HEK293T (cell line): ENCODE measurements at regions not wholly inside any gene's neighbourhood (a gene's known extent, or its start where the extent isn't known, plus 50 kb on each side); places are given as distances from the start of the nearest gene placed in this dataset.

Experiments used
- CTCF ChIA-PET: fragments of 350-600 bp; formaldehyde crosslinking; extraction: SDS; loops from one replicate; lab custom pipeline; 2021; ENCODE audit warnings: antibody characterized with exemption, inconsistent platforms; lab: Yijun Ruan, JAX
- POLR2A ChIA-PET: fragments of 350-600 bp; formaldehyde crosslinking; extraction: SDS; loops from one replicate; lab custom pipeline; 2020; ENCODE audit warnings: antibody characterized with exemption, inconsistent platforms; lab: Yijun Ruan, JAX
- DNase-seq: peaks from one replicate; pipeline ENCODE4 v3.0.0; 2012; ENCODE audit warnings: mixed read lengths; ENCODE audit errors: extremely low spot score
- ARNT ChIP-seq: fragments of 450-650 bp; IDR thresholded peaks from 2 replicates; pipeline ENCODE4 v1.6.1; 2017; ENCODE audit warnings: mild to moderate bottlenecking
- BHLHE40 ChIP-seq: fragments of 450-650 bp; IDR thresholded peaks from 2 replicates; pipeline ENCODE4 v1.6.1; 2016; ENCODE audit warnings: mild to moderate bottlenecking, moderate library complexity, borderline replicate concordance
- CTBP1 ChIP-seq: fragments of 450-650 bp; IDR thresholded peaks from 2 replicates; pipeline ENCODE4 v1.6.1; 2016; ENCODE audit warnings: borderline replicate concordance
- ELF4 ChIP-seq: fragments of 450-650 bp; IDR thresholded peaks from 2 replicates; pipeline ENCODE4 v1.6.1; 2017; ENCODE audit warnings: antibody characterized with exemption
- FOXA1 ChIP-seq: fragments of 450-650 bp; IDR thresholded peaks from 2 replicates; pipeline ENCODE4 v1.6.1; 2016; ENCODE audit warnings: mild to moderate bottlenecking
- FOXK2 ChIP-seq: fragments of 450-650 bp; IDR thresholded peaks from 2 replicates; pipeline ENCODE4 v1.6.1; 2016; ENCODE audit warnings: mild to moderate bottlenecking
- FOXM1 ChIP-seq: fragments of 450-650 bp; IDR thresholded peaks from 2 replicates; pipeline ENCODE4 v1.6.1; 2017; ENCODE audit warnings: mild to moderate bottlenecking, borderline replicate concordance
- HDGF ChIP-seq: fragments of 450-650 bp; IDR thresholded peaks from 2 replicates; pipeline ENCODE4 v1.6.1; 2017; ENCODE audit warnings: antibody characterized with exemption, borderline replicate concordance
- L3MBTL2 ChIP-seq: fragments of 450-650 bp; conservative IDR thresholded peaks from 2 replicates; pipeline ENCODE4 v1.6.1; 2016; ENCODE audit warnings: mild to moderate bottlenecking
- LEF1 ChIP-seq: fragments of 450-650 bp; IDR thresholded peaks from 2 replicates; pipeline ENCODE4 v1.6.1; 2017; ENCODE audit warnings: mild to moderate bottlenecking, borderline replicate concordance
- NFRKB ChIP-seq: fragments of 450-650 bp; IDR thresholded peaks from 2 replicates; pipeline ENCODE4 v1.6.1; 2016; ENCODE audit warnings: mild to moderate bottlenecking, moderate library complexity
- SP1 ChIP-seq: fragments of 450-650 bp; IDR thresholded peaks from 2 replicates; pipeline ENCODE4 v1.6.1; 2017
- SUZ12 ChIP-seq: fragments of 450-650 bp; IDR thresholded peaks from 2 replicates; pipeline ENCODE4 v1.6.1; 2016; ENCODE audit warnings: mild to moderate bottlenecking
- TARDBP ChIP-seq: fragments of 450-650 bp; IDR thresholded peaks from 2 replicates; pipeline ENCODE4 v1.6.1; 2016
- ZNF384 ChIP-seq: fragments of 450-650 bp; IDR thresholded peaks from 2 replicates; pipeline ENCODE4 v1.6.1; 2016
- TF ChIP-seq, protein P1 (sequence below): fragments of 450-650 bp; IDR thresholded peaks from 2 replicates; pipeline ENCODE4 v1.6.1; 2016

DNA sequence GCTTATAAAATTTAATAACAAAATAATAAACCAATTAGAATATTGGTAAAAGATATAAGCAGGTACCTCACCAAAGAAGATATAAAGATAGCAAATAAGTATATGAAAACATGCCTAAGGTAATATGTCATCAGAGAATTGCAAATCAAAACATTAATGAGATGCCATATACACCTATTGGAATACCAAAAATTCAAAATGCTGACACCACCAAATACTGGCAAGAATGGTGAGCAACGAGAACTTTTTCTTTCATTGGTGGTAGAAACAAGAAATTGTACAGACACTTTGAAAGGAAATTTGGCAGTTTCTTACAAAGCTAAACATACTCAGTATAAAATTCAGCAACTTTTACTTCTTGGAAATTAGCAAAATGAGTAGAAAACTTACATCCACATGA is 346.9 kb upstream of the ROBO1 start:
- no peak for DNase-seq
- TF ChIP-seq SUZ12 = no peak
- no peak for TF ChIP-seq CTBP1
- no peak for TF ChIP-seq FOXA1
- no peak for TF ChIP-seq HDGF
- TF ChIP-seq L3MBTL2 = no peak
- no peak for TF ChIP-seq FOXM1
- ChIA-PET POLR2A (no interaction called here), CTCF (no interaction called here)

DNA sequence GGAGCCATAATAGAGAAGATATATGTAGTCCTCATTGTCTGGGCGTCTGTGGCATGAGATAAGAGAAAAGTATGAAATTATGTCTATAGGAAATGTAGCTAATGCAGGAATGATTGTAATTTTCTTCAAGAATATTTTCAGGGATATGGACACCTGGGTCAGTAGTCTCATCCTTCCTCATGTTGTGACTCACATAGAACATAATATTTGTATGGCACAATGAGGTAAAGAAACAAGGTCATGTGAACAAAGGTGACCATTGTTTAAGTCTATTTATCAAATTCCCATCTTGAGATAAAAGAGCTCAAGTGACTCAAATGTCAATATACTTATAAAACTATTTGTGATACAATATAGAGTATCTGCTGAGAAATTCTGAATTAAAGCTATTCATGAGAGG is 345.5 kb upstream of the ROBO1 start:
- DNase-seq = no peak
- POLR2A ChIA-PET = no interaction called here
- TF ChIP-seq NFRKB (no peak), ZNF384 (no peak)
- TF ChIP-seq, protein P1, sequence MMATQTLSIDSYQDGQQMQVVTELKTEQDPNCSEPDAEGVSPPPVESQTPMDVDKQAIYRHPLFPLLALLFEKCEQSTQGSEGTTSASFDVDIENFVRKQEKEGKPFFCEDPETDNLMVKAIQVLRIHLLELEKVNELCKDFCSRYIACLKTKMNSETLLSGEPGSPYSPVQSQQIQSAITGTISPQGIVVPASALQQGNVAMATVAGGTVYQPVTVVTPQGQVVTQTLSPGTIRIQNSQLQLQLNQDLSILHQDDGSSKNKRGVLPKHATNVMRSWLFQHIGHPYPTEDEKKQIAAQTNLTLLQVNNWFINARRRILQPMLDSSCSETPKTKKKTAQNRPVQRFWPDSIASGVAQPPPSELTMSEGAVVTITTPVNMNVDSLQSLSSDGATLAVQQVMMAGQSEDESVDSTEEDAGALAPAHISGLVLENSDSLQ = no peak
- CTCF ChIA-PET = no interaction called here

DNA sequence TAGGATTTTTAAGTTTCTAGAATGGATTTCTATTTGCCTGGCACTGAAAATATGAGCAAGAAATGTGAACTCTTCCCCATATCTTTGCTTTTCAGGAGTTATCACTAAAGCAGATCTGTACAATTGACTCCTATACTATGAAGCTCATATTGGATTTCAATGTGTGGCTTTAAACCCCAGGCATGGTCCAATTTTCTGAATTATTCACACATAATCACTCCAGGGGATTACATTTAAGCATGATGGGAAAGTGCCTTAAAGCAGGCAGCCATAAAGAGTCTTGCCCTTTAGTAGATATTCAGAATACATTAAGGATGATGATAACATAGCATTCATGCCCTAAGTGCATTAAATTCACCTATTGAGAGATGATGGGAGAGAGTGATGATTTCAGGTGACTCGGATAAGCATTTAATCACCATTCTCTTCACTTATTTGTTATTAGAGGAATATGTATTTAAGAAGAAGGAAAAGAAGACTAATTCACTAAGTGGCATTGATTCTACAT is 331.8 kb upstream of the ROBO1 start:
- DNase-seq = no peak
- ChIA-PET CTCF (no interaction called here), POLR2A (no interaction called here)
- TF ChIP-seq L3MBTL2 (no peak), SP1 (no peak), LEF1 (no peak), FOXM1 (no peak), SUZ12 (no peak), TARDBP (no peak), FOXK2 (no peak), FOXA1 (no peak), ZNF384 (no peak), NFRKB (no peak), ELF4 (no peak)
- TF ChIP-seq, protein P1 = no peak

DNA sequence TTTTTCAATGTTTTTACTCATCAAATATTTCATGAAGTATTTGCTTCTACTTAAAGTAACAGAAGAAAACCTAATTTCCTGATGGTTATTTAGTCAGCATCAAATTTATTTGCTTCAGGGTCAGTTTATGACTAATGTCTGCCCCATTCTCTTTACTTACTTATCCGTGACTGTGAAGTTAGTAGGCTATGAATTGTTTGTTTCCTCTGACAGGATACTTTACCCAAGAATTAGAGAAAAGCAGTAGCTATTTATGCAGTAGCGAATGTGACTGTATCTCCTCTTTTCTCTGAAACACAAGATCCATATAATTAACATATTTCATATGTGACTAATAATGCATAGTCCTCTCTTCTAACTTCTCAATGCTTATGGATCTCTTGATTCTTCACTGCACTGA is 329.9 kb upstream of the ROBO1 start:
- POLR2A ChIA-PET = no interaction called here
- TF ChIP-seq NFRKB (no peak), ZNF384 (no peak), ELF4 (no peak), SP1 (no peak)
- TF ChIP-seq, protein P1 = no peak
- no peak for DNase-seq
- CTCF ChIA-PET = no interaction called here

DNA sequence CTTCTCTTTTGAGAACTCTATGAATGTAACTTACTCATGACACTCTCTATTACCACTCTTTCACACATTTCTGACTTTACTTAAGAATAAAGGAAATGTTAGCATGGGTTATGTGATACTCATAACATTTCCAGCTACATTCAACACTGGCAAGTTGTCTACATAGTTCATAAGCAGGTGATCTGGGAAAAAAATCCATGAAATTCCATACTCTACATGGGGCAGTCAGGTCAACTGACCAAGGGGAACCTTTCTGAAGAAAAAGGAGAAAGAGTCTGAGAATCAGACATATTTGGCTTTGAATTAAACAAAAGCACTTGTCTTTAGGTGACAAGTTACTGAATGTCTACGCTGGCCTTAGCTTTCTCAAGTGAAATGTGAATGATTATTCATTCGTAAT is 329.1 kb upstream of the ROBO1 start:
- DNase-seq = no peak
- TF ChIP-seq LEF1 = no peak
- no peak for TF ChIP-seq ZNF384
- CTCF ChIA-PET = no interaction called here

DNA sequence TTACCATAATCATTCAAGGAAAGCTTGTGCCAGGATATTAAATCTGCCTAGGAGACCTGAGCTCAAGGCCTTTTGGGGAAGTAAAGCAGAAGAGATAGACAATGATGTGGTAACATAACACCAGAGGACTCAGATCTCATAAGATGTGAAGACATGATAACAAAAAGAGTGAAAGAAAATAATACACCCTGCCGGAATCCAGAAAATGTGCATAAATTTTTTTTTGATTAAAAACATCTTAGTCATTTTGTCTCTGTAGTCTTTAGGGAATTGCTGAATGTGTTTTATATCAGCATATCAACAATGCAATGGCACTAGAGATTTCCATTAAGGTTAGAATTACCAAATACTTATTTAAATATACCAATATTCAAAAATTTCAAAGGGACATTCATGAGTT is 326.8 kb upstream of the ROBO1 start:
- no peak for DNase-seq
- TF ChIP-seq TARDBP (no peak), FOXA1 (no peak), L3MBTL2 (no peak), CTBP1 (no peak), BHLHE40 (no peak), SP1 (no peak), SUZ12 (no peak), HDGF (no peak), FOXM1 (no peak), FOXK2 (no peak), LEF1 (no peak), ZNF384 (no peak), ARNT (no peak), NFRKB (no peak), ELF4 (no peak)
- TF ChIP-seq, protein P1 = no peak
- CTCF ChIA-PET = no interaction called here
- POLR2A ChIA-PET = no interaction called here

More for the DNA sequence above, 329.1 kb upstream of the ROBO1 start:
- POLR2A ChIA-PET = no interaction called here

DNA sequence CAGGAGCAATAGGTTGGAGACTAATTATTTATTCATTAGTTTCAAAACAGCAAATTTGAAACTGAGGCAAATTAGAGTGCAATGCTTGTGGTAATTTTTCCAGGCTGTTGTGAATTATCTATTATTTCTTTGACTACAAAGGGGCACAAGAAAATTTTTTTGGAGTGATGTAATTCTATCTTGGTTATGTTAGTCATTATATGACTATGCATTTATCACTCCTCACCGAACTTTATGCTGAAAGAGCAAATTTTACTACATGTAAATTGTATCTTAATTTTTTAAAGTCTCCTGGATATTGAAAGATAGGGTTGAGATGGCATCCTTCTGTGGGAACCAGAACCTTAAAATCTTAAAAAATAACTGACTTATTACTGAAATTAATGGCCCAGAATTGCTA is 320.0 kb upstream of the ROBO1 start:
- TF ChIP-seq NFRKB (no peak), LEF1 (no peak), BHLHE40 (no peak), FOXA1 (no peak), ELF4 (no peak), TARDBP (no peak), L3MBTL2 (no peak), CTBP1 (no peak), ZNF384 (no peak), ARNT (no peak), FOXM1 (no peak), HDGF (no peak), FOXK2 (no peak), SUZ12 (no peak), SP1 (no peak)
- TF ChIP-seq, protein P1 = no peak
- POLR2A ChIA-PET = no interaction called here
- CTCF ChIA-PET = no interaction called here
- DNase-seq = no peak
